Liver (tissue), 8 donors: ENCODE measurements at regions not wholly inside any gene's neighbourhood (a gene's known extent, or its start where the extent isn't known, plus 50 kb on each side); places are given as distances from the start of the nearest gene placed in this dataset.

Experiments
- DNase-seq: peaks from one replicate; pipeline ENCODE4 v3.0.0-alpha.2; 2017; ENCODE audit warnings: low spot score
- H3K27ac ChIP-seq, 2 donors: one replicate each; pipeline ENCODE4 v1.7.0; 2013; ENCODE audit warnings: inconsistent platforms in 2 of 2, low read length in 2 of 2, control low read depth in 1 of 2, low read depth in 1 of 2, mild to moderate bottlenecking in 1 of 2
- H3K27me3 ChIP-seq, 4 donors: one replicate each; pipeline versions ENCODE4 v1.6.1 to v1.7.0; 2013; ENCODE audit warnings: low read length in 3 of 4, inconsistent platforms in 1 of 4, mild to moderate bottlenecking in 1 of 4, moderate library complexity in 1 of 4; ENCODE audit not compliant: control insufficient read depth in 4 of 4, insufficient read depth in 4 of 4
- H3K36me3 ChIP-seq, 4 donors: one replicate each; pipeline versions ENCODE4 v1.6.1 to v1.7.0; 2013; ENCODE audit warnings: low read length in 3 of 4, mild to moderate bottlenecking in 3 of 4, low read depth in 1 of 4, moderate library complexity in 1 of 4; ENCODE audit not compliant: control insufficient read depth in 4 of 4, insufficient read depth in 3 of 4
- H3K4me1 ChIP-seq, 4 donors: one replicate each; pipeline versions ENCODE4 v1.6.1 to v1.7.0; 2013; ENCODE audit warnings: low read length in 3 of 4, mild to moderate bottlenecking in 3 of 4, moderate library complexity in 1 of 4; ENCODE audit not compliant: control insufficient read depth in 4 of 4, insufficient read depth in 4 of 4
- H3K4me3 ChIP-seq, 3 donors: one replicate each; pipeline versions ENCODE4 v1.6.1 to v1.7.0; 2013; ENCODE audit warnings: low read length in 3 of 3, control low read depth in 1 of 3, low read depth in 1 of 3, mild to moderate bottlenecking in 1 of 3
- H3K9ac ChIP-seq, 2 donors: one replicate each; pipeline ENCODE4 v1.7.0; 2013; ENCODE audit warnings: low read length in 2 of 2, mild to moderate bottlenecking in 2 of 2, moderate library complexity in 2 of 2, control low read depth in 1 of 2, low read depth in 1 of 2
- H3K9me3 ChIP-seq, 4 donors: one replicate each; pipeline versions ENCODE4 v1.6.1 to v1.7.0; 2013; ENCODE audit warnings: low read length in 3 of 4; ENCODE audit not compliant: control insufficient read depth in 4 of 4
- CTCF ChIP-seq: fragments of 150-350 bp; IDR thresholded peaks from 2 replicates; pipeline ENCODE4 v1.5.1; 2017; ENCODE audit warnings: improper control_type of control experiment, low read depth, low read length; ENCODE audit not compliant: missing input control
- EGR1 ChIP-seq, 2 donors: IDR thresholded peaks; 2 replicates each; pipeline ENCODE4 v1.6.1; 2016 to 2018; ENCODE audit warnings: antibody characterized with exemption in 2 of 2, low read depth in 2 of 2
- FOXA1 ChIP-seq: IDR thresholded peaks from 2 replicates; pipeline ENCODE4 v1.6.1; 2016; ENCODE audit warnings: antibody characterized with exemption
- FOXA2 ChIP-seq: IDR thresholded peaks from 2 replicates; pipeline ENCODE4 v1.6.1; 2016; ENCODE audit warnings: antibody characterized with exemption
- HNF4A ChIP-seq, 2 donors: conservative IDR thresholded peaks; 2 replicates each; pipeline ENCODE4 v1.6.1; 2016; ENCODE audit warnings: antibody characterized with exemption in 2 of 2, mild to moderate bottlenecking in 2 of 2
- HNF4G ChIP-seq: IDR thresholded peaks from 2 replicates; pipeline ENCODE4 v1.6.1; 2016; ENCODE audit warnings: antibody characterized with exemption
- MAX ChIP-seq: IDR thresholded peaks from 2 replicates; pipeline ENCODE4 v1.6.1; 2016; ENCODE audit warnings: antibody characterized with exemption
- RAD21 ChIP-seq, 2 donors: IDR thresholded peaks; 2 replicates each; pipeline ENCODE4 v1.6.1; 2016; ENCODE audit warnings: antibody characterized with exemption in 2 of 2, mild to moderate bottlenecking in 2 of 2
- REST ChIP-seq: IDR thresholded peaks from 2 replicates; pipeline ENCODE4 v1.6.1; 2016; ENCODE audit warnings: antibody characterized with exemption, mild to moderate bottlenecking
- RXRA ChIP-seq, 2 donors: IDR thresholded peaks; 2 replicates each; pipeline ENCODE4 v1.6.1; 2017 to 2018; ENCODE audit warnings: antibody characterized with exemption in 2 of 2, mild to moderate bottlenecking in 1 of 2
- SP1 ChIP-seq: IDR thresholded peaks from 2 replicates; pipeline ENCODE4 v1.6.1; 2018; ENCODE audit warnings: antibody characterized with exemption, mild to moderate bottlenecking
- ZBTB33 ChIP-seq: IDR thresholded peaks from 2 replicates; pipeline ENCODE4 v1.6.1; 2016; ENCODE audit warnings: antibody characterized with exemption
- WGBS: extraction: QIAGEN DNeasy Blood & Tissue Kit; methylation state at CpG from one replicate; pipeline ENCODE4 v1.1.7; 2013; 5-methylcytosine and 5-hydroxymethylcytosine counted together
- donor health status: healthy.
- donor health status: healthy.
- donor health status: healthy.
- donor health status: healthy.
- donor health status: healthy.

- DNase-seq = no peak
- Histone ChIP-seq H3K4me3 (no peak overlapping the region), H3K9ac (no peak overlapping the region), H3K4me1 (no peaks in the 10 kb centered on the region), H3K27ac (no peak overlapping the region), H3K27me3 (no peaks in the 10 kb centered on the region), H3K36me3 (no peaks in the 10 kb centered on the region), H3K9me3 (no peaks in the 10 kb centered on the region)
- no peak for TF ChIP-seq MAX
- 86% methylated on average over 2 of the region's 2 CpGs for WGBS
Measured at GRCh38 chr9:6109986-6110385, 94.6 kb upstream of the RANBP6 start.

GRCh38 chr9:6109571-6109970 is 94.1 kb upstream of the RANBP6 start:
- DNase-seq = no peak
- H3K27me3 ChIP-seq = no peaks in the 10 kb centered on the region
- no peaks in the 10 kb centered on the region for H3K36me3 ChIP-seq
- TF ChIP-seq ZBTB33 (no peak), FOXA1 (no peak), EGR1 (IDR thresholded peaks at IDR 0.05; ENCODE audit: low read depth in 2 of 2) (no peak), SP1 (no peak), FOXA2 (no peak), RXRA (IDR thresholded peaks at IDR 0.05) (no peak), REST (no peak), CTCF (no peak), HNF4G (no peak)
- H3K9ac ChIP-seq = no peak overlapping the region
- no peak overlapping the region for H3K27ac ChIP-seq
- no peaks in the 10 kb centered on the region for H3K9me3 ChIP-seq
- no peaks in the 10 kb centered on the region for H3K4me1 ChIP-seq
- no peak overlapping the region for H3K4me3 ChIP-seq

- DNase-seq = no peak
- Histone ChIP-seq H3K27me3 (no peaks in the 10 kb centered on the region), H3K9ac (no peak overlapping the region), H3K36me3 (no peaks in the 10 kb centered on the region), H3K9me3 (no peaks in the 10 kb centered on the region), H3K27ac (no peak overlapping the region), H3K4me1 (no peaks in the 10 kb centered on the region), H3K4me3 (no peak overlapping the region)
- TF ChIP-seq ZBTB33 (no peak), CTCF (peak; percentile 31), SP1 (no peak), RAD21 (IDR thresholded peaks at IDR 0.05) (peak; percentile 53 to 78), MAX (no peak), HNF4A (conservative IDR thresholded peaks at IDR 0.05) (no peak)
- 62% methylated on average over 2 of the region's 2 CpGs for WGBS
Measured at GRCh38 chr9:6106711-6107339, 91.4 kb upstream of the RANBP6 start.
